Right atrium auricular region (tissue), 2 donors: ENCODE measurements at regions not wholly inside any gene's neighbourhood (a gene's known extent, or its start where the extent isn't known, plus 50 kb on each side); places are given as distances from the start of the nearest gene placed in this dataset.
"Not testable (repeated sequence)": the region's sequence is repeated elsewhere in the genome, so short reads cannot be mapped to it uniquely, and the experiment has no call there.

ENCODE experiments used
- DNase-seq: peaks from one replicate; pipeline ENCODE4 v3.0.0-alpha.2; 2019; ENCODE audit warnings: low spot score
- H3K27ac ChIP-seq, 2 donors: fragments of 200-600 bp; sonication (generic); 1 replicate in 1 of 2; 2 replicates in 1 of 2; pipeline ENCODE4 v1.5.1; 2016 to 2019
- H3K27me3 ChIP-seq, 2 donors: fragments of 200-600 bp; sonication (generic); one replicate each; pipeline versions ENCODE4 v1.5.1 to v1.6.0; 2017 to 2019
- H3K36me3 ChIP-seq: fragments of 200-600 bp; sonication (generic); one replicate; pipeline ENCODE4 v1.5.1; 2016
- H3K4me1 ChIP-seq, 2 donors: fragments of 200-600 bp; sonication (generic); one replicate each; pipeline versions ENCODE4 v1.5.1 to v1.6.0; 2017 to 2019
- H3K4me3 ChIP-seq, 2 donors: fragments of 200-600 bp; sonication (generic); 1 replicate in 1 of 2; 2 replicates in 1 of 2; pipeline ENCODE4 v1.5.1; 2017 to 2019; ENCODE audit warnings: mild to moderate bottlenecking in 1 of 2, moderate library complexity in 1 of 2
- H3K9me3 ChIP-seq, 2 donors: fragments of 200-600 bp; sonication (generic); one replicate each; pipeline ENCODE4 v1.5.1; 2019
- TF ChIP-seq, protein P1 (sequence below), 2 donors: fragments of 200-600 bp; sonication (generic); IDR thresholded peaks; one replicate each; pipeline ENCODE4 v1.5.1; 2019; ENCODE audit warnings: antibody characterized with exemption in 2 of 2

GRCh38 chr5:89336111-89336510 is 453.1 kb upstream of the MEF2C start:
- Histone ChIP-seq H3K4me1 (no peaks in the 10 kb centered on the region), H3K4me3 (no peak overlapping the region), H3K27ac (no peak overlapping the region), H3K36me3 (no peaks in the 10 kb centered on the region), H3K27me3 (no peaks in the 10 kb centered on the region), H3K9me3 (no peaks in the 10 kb centered on the region)
- DNase-seq = no peak
- TF ChIP-seq, protein P1, sequence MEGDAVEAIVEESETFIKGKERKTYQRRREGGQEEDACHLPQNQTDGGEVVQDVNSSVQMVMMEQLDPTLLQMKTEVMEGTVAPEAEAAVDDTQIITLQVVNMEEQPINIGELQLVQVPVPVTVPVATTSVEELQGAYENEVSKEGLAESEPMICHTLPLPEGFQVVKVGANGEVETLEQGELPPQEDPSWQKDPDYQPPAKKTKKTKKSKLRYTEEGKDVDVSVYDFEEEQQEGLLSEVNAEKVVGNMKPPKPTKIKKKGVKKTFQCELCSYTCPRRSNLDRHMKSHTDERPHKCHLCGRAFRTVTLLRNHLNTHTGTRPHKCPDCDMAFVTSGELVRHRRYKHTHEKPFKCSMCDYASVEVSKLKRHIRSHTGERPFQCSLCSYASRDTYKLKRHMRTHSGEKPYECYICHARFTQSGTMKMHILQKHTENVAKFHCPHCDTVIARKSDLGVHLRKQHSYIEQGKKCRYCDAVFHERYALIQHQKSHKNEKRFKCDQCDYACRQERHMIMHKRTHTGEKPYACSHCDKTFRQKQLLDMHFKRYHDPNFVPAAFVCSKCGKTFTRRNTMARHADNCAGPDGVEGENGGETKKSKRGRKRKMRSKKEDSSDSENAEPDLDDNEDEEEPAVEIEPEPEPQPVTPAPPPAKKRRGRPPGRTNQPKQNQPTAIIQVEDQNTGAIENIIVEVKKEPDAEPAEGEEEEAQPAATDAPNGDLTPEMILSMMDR (IDR thresholded peaks at IDR 0.05) = no peak

GRCh38 chr5:89330140-89330539 is 447.2 kb upstream of the MEF2C start:
- Histone ChIP-seq H3K4me1 (no peaks in the 10 kb centered on the region), H3K9me3 (no peaks in the 10 kb centered on the region), H3K27me3 (no peaks in the 10 kb centered on the region), H3K36me3 (no peaks in the 10 kb centered on the region), H3K27ac (no peak overlapping the region), H3K4me3 (no peak overlapping the region)
- no peak for DNase-seq
- TF ChIP-seq, protein P1 (IDR thresholded peaks at IDR 0.05) = no peak

DNA sequence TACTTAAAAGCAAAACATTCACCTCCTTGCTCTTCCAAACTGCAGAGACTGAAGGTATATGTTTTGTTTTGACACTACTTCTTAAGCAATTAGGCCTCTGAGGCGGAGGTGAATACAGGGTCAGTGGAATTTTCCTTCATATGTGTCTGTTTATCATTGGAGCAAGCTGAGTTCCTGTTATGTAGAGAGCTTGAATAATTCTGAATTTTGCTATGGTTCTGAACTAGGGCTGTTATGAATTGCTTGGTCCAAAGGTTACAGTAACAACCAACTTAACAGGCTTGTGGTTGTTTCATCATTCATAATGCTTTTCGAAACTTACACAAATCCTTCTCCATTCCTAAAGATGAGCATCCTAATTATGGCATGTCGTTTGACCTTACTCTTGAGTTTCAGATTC is 444.6 kb upstream of the MEF2C start:
- TF ChIP-seq, protein P1 (IDR thresholded peaks at IDR 0.05) = no peak
- Histone ChIP-seq H3K27me3 (no peaks in the 10 kb centered on the region), H3K9me3 (no peaks in the 10 kb centered on the region), H3K4me1 (no peaks in the 10 kb centered on the region), H3K36me3 (no peaks in the 10 kb centered on the region), H3K27ac (no peak overlapping the region), H3K4me3 (no peak overlapping the region)
- no peak for DNase-seq

DNA sequence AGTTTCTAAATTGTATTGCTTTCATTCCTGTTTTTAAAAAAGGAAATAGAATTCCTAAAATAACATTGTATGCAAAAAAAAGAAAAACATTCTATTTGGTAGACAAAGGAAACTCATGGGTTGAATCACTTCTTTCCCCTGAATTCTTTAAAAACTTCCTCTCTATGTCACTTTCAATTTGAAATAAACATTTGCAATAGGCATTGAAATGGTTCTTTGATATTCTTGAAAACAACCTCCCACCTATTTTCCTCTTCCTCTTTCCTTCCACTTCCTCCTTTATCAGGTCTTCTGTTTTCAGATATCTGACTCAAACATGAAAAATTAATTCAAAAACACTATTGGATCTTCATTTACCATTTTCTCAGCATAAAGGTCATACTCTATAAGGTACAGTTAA is 442.0 kb upstream of the MEF2C start:
- no peak overlapping the region for H3K27ac ChIP-seq
- no peaks in the 10 kb centered on the region for H3K9me3 ChIP-seq
- H3K36me3 ChIP-seq = no peaks in the 10 kb centered on the region
- H3K27me3 ChIP-seq = no peaks in the 10 kb centered on the region
- H3K4me1 ChIP-seq = no peaks in the 10 kb centered on the region
- TF ChIP-seq, protein P1 (IDR thresholded peaks at IDR 0.05) = no peak
- no peak overlapping the region for H3K4me3 ChIP-seq
- no peak for DNase-seq

GRCh38 chr5:89320421-89321277 is 437.7 kb upstream of the MEF2C start:
- Histone ChIP-seq H3K27me3 (no peaks in the 10 kb centered on the region), H3K27ac (no peak overlapping the region), H3K4me1 (no peaks in the 10 kb centered on the region), H3K36me3 (no peaks in the 10 kb centered on the region), H3K4me3 (no peak overlapping the region), H3K9me3 (no peaks in the 10 kb centered on the region)
- no peak for DNase-seq
- TF ChIP-seq, protein P1 (IDR thresholded peaks at IDR 0.05) = no peak

GRCh38 chr5:89317838-89318237 is 434.9 kb upstream of the MEF2C start:
- H3K27me3 ChIP-seq, H3K27ac ChIP-seq, H3K36me3 ChIP-seq, H3K4me3 ChIP-seq, H3K9me3 ChIP-seq, DNase-seq: not testable (repeated sequence)
- H3K4me1 ChIP-seq = peaks cover 0 to 15% of the 10 kb centered on the region in 2 donors
